ENCODE measurements at regions not wholly inside any gene's neighbourhood (a gene's known extent, or its start where the extent isn't known, plus 50 kb on each side); places are given as distances from the start of the nearest gene placed in this dataset.

GRCh38 chr4:141328560-141329173, 108.0 kb downstream of the ZNF330 start:
- CTCF ChIA-PET = no interaction called here
- ATAC-seq = no peak
- POLR2A ChIA-PET = no interaction called here

GRCh38 chr4:141329174-141329569, 108.5 kb downstream of the ZNF330 start:
- CTCF ChIA-PET = no interaction called here
- Mint-ChIP-seq H3K36me3 (no peaks in the 10 kb centered on the region), H3K4me1 (0 out of 2 replicates have a peak, but pooled peaks cover 4% of the 10 kb centered on the region), H3K27ac (no peak overlapping the region), H3K9me3 (no peaks in the 10 kb centered on the region), H3K27me3 (ENCODE audit: low read depth) (peaks cover 13% of the 10 kb centered on the region), H3K4me3 (no peak overlapping the region)
- no peak for TF ChIP-seq NR2C2 (CRISPR knock-in tag; IDR thresholded peaks at IDR 0.05)
- TF ChIP-seq CTCF (IDR thresholded peaks at IDR 0.05) = no peak
- no peak for TF ChIP-seq TEAD4 (CRISPR knock-in tag; IDR thresholded peaks at IDR 0.05)
- TF ChIP-seq ELF4 (CRISPR knock-in tag; IDR thresholded peaks at IDR 0.05; ENCODE audit: low read depth) = no peak
- TF ChIP-seq ZNF121 (CRISPR knock-in tag; IDR thresholded peaks at IDR 0.05) = no peak
- no peak for TF ChIP-seq USF2 (CRISPR knock-in tag; IDR thresholded peaks at IDR 0.05)
- TF ChIP-seq E2F4 (CRISPR knock-in tag; IDR thresholded peaks at IDR 0.05; ENCODE audit: borderline replicate concordance, low read depth) = no peak
- TF ChIP-seq CDX4 (CRISPR knock-in tag; IDR thresholded peaks at IDR 0.05; ENCODE audit: borderline replicate concordance) = no peak
- no peak for TF ChIP-seq GTF2I (CRISPR knock-in tag; conservative IDR thresholded peaks at IDR 0.05)
- TF ChIP-seq ATF2 (CRISPR knock-in tag; IDR thresholded peaks at IDR 0.05; ENCODE audit: borderline replicate concordance, low read depth) = no peak
- TF ChIP-seq NR3C1 (CRISPR knock-in tag; conservative IDR thresholded peaks at IDR 0.05; ENCODE audit: low read depth) = no peak
- TF ChIP-seq CREB1 (CRISPR knock-in tag; IDR thresholded peaks at IDR 0.05) = no peak
- TF ChIP-seq MAX (CRISPR knock-in tag; IDR thresholded peaks at IDR 0.05) = no peak
- no peak for TF ChIP-seq FOXJ3 (CRISPR knock-in tag; IDR thresholded peaks at IDR 0.05; ENCODE audit: borderline replicate concordance)
- DNase-seq (ENCODE audit: low spot score) (no peak), ATAC-seq (no peak)
- POLR2A ChIA-PET = no interaction called here

More at GRCh38 chr4:141328560-141329173, 108.0 kb downstream of the ZNF330 start:
- no peak for TF ChIP-seq ZNF232 (CRISPR knock-in tag; IDR thresholded peaks at IDR 0.05)
- Mint-ChIP-seq H3K9me3 (no peaks in the 10 kb centered on the region), H3K36me3 (no peaks in the 10 kb centered on the region), H3K27ac (no peak overlapping the region), H3K4me3 (no peak overlapping the region), H3K27me3 (ENCODE audit: low read depth) (peaks cover 9% of the 10 kb centered on the region), H3K4me1 (0 out of 2 replicates have a peak, but pooled peaks cover 4% of the 10 kb centered on the region)
- DNase-seq (ENCODE audit: low spot score) = no peak

GRCh38 chr4:141330616-141331015, 109.9 kb downstream of the ZNF330 start:
- Mint-ChIP-seq H3K27ac (no peak overlapping the region), H3K9me3 (no peaks in the 10 kb centered on the region), H3K27me3 (ENCODE audit: low read depth) (peaks cover 15% of the 10 kb centered on the region), H3K4me3 (no peak overlapping the region), H3K4me1 (0 out of 2 replicates have a peak, but pooled peaks cover 4% of the 10 kb centered on the region), H3K36me3 (no peaks in the 10 kb centered on the region)
- POLR2A ChIA-PET = no interaction called here
- CTCF ChIA-PET = interaction anchor here (1.0 kb wide), 1 partner anchor 23 kb away, joined by 3 read pairs; no protein-coding TSS in a partner anchor
- DNase-seq (ENCODE audit: low spot score) (no peak), ATAC-seq (no peak)
- TF ChIP-seq NFATC4 (CRISPR knock-in tag; IDR thresholded peaks at IDR 0.05) (no peak), HMGA2 (CRISPR knock-in tag; IDR thresholded peaks at IDR 0.05) (no peak), ATF2 (CRISPR knock-in tag; IDR thresholded peaks at IDR 0.05; ENCODE audit: borderline replicate concordance, low read depth) (no peak), OVOL2 (CRISPR knock-in tag; IDR thresholded peaks at IDR 0.05; ENCODE audit: borderline replicate concordance) (no peak)

Measured in WTC11 (cell line).